Stimulated activated CD4-positive, alpha-beta T cell treated with anti-CD3 and anti-CD28 coated beads, Interleukin-12 subunit alpha, Interleukin-12 subunit beta, amount 100 ng/mL, for 48 hours (primary cell): ENCODE measurements at regions not wholly inside any gene's neighbourhood (a gene's known extent, or its start where the extent isn't known, plus 50 kb on each side); places are given as distances from the start of the nearest gene placed in this dataset.

Source experiments
- DNase-seq, 3 donors: peaks; one replicate each; pipeline ENCODE4 v3.0.0-alpha.2; 2020; ENCODE audit warnings: low read depth in 2 of 3, low spot score in 1 of 3

- no peak for DNase-seq
Measured at GRCh38 chr6:44603044-44603686, 215.7 kb downstream of the CDC5L start.

- DNase-seq, result no peak
Measured at GRCh38 chr6:44606504-44606903, 219.0 kb downstream of the CDC5L start.

GRCh38 chr6:44606976-44607375 is 219.5 kb downstream of the CDC5L start:
- no peak for DNase-seq

GRCh38 chr6:44608175-44608574 is 220.7 kb downstream of the CDC5L start:
- DNase-seq, result no peak

- no peak for DNase-seq
Measured at GRCh38 chr6:44609051-44609612, 221.6 kb downstream of the CDC5L start.

- no peak for DNase-seq
Measured at GRCh38 chr6:44614396-44614795, 226.9 kb downstream of the CDC5L start.

GRCh38 chr6:44615621-44616020 is 228.1 kb downstream of the CDC5L start:
- DNase-seq, result no peak

- no peak for DNase-seq
Measured at GRCh38 chr6:44617416-44617815, 229.9 kb downstream of the CDC5L start.

GRCh38 chr6:44618371-44618770 is 230.9 kb downstream of the CDC5L start:
- DNase-seq, result no peak

GRCh38 chr6:44620922-44621321 is 233.4 kb downstream of the CDC5L start:
- DNase-seq, result no peak

- DNase-seq, result no peak
Measured at GRCh38 chr6:44621846-44622245, 234.3 kb downstream of the CDC5L start.

- no peak for DNase-seq
Measured at GRCh38 chr6:44622555-44622954, 235.0 kb downstream of the CDC5L start.

GRCh38 chr6:44622956-44623355 is 235.4 kb downstream of the CDC5L start:
- no peak for DNase-seq

GRCh38 chr6:44624226-44624625 is 236.7 kb downstream of the CDC5L start:
- DNase-seq, result no peak

GRCh38 chr6:44624936-44625573 is 237.5 kb downstream of the CDC5L start:
- no peak for DNase-seq

GRCh38 chr6:44625996-44626395 is 238.5 kb downstream of the CDC5L start:
- no peak for DNase-seq

GRCh38 chr6:44626616-44627015 is 239.1 kb downstream of the CDC5L start:
- DNase-seq, result no peak

- DNase-seq, result no peak
Measured at GRCh38 chr6:44627091-44627882, 239.8 kb downstream of the CDC5L start.

GRCh38 chr6:44627883-44628271 is 240.4 kb downstream of the CDC5L start:
- no peak for DNase-seq

- DNase-seq, result no peak
Measured at GRCh38 chr6:44628347-44628746, 240.8 kb downstream of the CDC5L start.

GRCh38 chr6:44629636-44630035 is 242.1 kb downstream of the CDC5L start:
- no peak for DNase-seq
